PFSK-1 (cell line): ENCODE measurements at regions not wholly inside any gene's neighbourhood (a gene's known extent, or its start where the extent isn't known, plus 50 kb on each side); places are given as distances from the start of the nearest gene placed in this dataset.

Experiments used
- SIN3A ChIP-seq: IDR thresholded peaks from 2 replicates; pipeline ENCODE4 v1.6.1; 2012; ENCODE audit warnings: mild to moderate bottlenecking, low read length, moderate library complexity, borderline replicate concordance; ENCODE audit not compliant: insufficient read depth
- TAF1 ChIP-seq: IDR thresholded peaks from 2 replicates; pipeline ENCODE4 v1.6.1; 2012; ENCODE audit warnings: low read length, control low read depth, borderline replicate concordance; ENCODE audit not compliant: insufficient read depth

DNA sequence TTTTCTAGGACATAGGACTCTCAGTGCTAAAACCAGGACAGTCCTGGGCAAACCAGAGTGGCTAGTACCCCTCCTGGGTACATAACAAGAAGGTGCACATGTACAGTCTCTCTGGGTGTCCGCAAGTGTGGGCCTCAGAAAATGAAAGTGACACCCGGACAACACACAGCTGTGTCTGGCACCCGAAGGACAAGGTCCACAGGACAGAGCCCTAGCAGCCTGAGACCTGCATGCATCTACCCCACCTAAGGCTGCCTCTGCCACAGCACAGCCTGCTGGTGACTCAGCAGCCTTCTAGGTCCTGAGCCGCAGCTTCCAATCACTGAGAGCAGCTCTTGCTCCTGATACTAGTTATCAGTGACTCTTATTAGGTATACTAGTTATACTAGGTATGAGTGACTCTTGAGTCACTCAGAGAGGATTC lies 784.1 kb upstream of the TBX3 start:
- no peak for TF ChIP-seq TAF1
- no peak for TF ChIP-seq SIN3A
